HG02763 (cell line): ENCODE measurements at regions not wholly inside any gene's neighbourhood (a gene's known extent, or its start where the extent isn't known, plus 50 kb on each side); places are given as distances from the start of the nearest gene placed in this dataset.

Source experiments
- ATAC-seq: cut with Tn5 transposase; IDR thresholded peaks from one replicate; pipeline ENCODE4 v1.9.1; 2021; ENCODE audit warnings: mild to moderate bottlenecking, moderate library complexity; ENCODE audit not compliant: unreplicated experiment

GRCh38 chr6:120129228-120129627, 779.7 kb upstream of the MAN1A1 start:
- no peak for ATAC-seq

DNA sequence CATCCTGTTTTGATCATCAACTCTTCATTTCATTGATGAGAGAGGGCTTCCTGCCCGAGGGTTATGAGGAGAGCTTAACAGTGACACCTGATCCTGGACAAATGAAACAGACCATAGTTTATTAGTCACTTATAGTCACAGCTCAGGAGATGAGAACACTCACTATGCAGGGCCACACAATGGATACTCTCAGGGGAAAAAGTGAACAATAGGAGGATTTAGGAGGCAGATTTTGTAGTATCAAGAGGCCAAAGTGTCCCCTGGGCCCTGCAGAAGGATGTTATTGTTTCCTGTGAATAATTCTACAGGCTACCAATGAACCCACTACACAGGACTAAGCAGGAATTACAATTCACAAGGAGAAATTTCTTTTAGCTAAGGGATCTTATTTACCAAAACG, 772.8 kb upstream of the MAN1A1 start:
- no peak for ATAC-seq

GRCh38 chr6:120116343-120116742, 766.8 kb upstream of the MAN1A1 start:
- ATAC-seq: no peak

- no peak for ATAC-seq
Measured at GRCh38 chr6:120112980-120113379, 763.4 kb upstream of the MAN1A1 start.

- ATAC-seq: no peak
Measured at GRCh38 chr6:120111001-120111400, 761.4 kb upstream of the MAN1A1 start.

DNA sequence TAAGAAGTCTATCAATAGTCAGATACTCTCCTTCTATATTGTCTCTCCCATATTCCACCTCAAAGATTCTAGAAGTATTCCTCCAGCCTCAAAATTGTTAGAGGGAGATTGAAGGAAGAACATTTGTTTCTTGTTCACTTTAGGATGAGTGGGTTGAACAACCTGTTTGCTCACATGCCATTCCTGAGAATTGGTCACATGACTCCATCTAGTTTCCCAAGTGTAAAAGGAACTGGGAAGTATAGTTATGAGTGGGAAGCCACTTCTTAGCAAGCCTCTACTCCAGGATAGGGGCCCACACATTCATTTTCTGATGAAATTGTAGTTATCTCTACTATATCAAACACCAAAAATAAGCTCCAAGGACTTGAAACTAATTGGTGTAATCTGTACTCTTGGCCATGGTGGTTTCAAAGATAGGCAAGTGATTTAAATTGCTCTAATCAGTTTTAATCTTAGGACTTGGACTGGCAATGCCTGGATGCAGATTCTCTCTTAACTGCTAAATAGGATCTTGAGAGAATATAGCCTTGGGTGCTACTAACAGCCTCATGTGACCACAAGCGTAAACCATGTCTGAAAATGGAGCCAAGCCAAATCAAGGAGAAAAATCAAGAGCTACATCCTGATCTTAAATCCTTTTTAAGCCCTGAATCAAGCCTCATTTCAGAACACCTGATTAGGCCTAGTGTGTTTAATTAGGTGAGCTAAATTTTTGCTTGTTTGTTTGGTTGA, 758.7 kb upstream of the MAN1A1 start:
- no peak for ATAC-seq

DNA sequence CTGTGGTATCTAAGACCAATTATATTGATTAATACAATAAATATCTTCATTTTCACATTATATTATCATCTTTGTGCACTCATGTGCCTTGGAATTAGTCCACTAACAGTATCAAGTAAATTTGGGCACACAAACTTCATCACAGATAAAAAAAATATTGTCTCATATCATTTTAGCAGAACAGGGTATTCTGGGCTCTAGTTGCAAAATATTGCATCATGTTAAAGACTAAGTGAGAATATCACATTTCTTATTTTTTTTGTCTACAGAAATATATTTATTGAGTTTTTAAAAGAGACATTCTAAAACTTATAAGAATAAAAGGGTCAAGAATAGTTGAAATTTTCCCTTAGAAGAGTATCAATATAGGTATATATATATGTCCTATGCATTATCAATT, 754.1 kb upstream of the MAN1A1 start:
- ATAC-seq: no peak

DNA sequence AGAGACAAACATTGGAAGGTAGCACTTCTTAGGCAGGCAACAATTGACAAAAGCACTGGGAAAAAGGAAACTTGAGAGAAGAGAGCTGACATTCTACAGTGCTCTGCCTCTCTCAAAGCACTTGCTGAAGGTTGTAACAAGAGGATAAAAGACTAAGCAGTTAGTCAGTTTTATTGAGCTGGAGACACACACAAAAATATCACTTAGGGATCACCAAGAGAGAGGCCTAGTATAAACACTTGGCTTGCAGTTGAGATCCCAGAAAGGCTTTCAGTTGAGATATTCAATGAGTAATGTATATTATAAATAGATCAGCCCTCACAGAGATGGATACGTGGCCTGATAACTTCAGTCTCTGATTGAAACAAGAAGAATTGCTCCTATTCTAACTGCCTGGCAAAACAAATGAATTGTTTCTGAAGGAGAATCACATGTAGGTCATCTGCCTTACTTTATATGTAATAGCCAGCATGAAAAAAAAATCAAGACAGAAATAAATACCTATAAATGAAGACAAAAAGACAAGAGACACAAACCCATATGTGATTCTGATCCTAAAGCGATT, 747.2 kb upstream of the MAN1A1 start:
- no peak for ATAC-seq

DNA sequence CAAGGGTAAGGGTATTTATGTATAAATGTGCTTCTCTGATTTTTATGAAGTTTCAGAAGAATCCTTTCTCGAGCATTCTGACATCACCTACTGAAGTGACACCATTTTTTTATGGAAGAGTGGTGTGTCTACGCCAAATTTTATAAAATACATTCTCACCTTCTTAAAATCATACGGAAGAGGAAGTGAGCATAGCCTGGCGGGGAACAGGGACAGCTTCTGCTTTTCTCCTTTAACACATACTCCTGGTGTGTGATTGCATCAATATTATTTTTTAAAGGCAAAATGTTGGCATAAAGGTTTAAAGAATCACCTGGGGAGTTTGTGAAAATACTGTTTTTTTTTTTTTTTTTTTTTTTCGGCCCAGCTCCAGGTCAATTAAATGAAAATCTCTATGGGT, 733.6 kb upstream of the MAN1A1 start:
- ATAC-seq: no peak

- ATAC-seq: no peak
Measured at GRCh38 chr6:120077489-120077888, 727.9 kb upstream of the MAN1A1 start.

DNA sequence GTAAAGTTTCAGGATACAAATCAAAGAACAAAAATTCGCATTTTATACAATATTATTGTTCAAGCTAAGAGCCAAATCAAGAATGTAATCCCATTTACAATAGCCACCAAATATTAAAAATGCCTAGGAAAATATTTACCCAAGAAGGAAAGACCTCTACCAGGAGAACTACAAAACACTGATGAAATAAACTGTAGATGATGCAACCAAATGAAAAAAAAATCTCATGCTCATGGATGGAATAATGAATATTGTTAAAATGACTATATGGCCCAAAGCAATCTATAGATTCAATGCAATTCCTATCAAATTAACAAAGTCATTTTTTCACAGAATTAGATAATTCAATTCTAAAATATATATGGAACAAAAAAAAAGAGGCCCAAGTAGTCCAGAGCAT, 708.8 kb upstream of the MAN1A1 start:
- no peak for ATAC-seq

- ATAC-seq: peak; percentile 66
Measured at GRCh38 chr6:120056085-120056484, 706.5 kb upstream of the MAN1A1 start.

DNA sequence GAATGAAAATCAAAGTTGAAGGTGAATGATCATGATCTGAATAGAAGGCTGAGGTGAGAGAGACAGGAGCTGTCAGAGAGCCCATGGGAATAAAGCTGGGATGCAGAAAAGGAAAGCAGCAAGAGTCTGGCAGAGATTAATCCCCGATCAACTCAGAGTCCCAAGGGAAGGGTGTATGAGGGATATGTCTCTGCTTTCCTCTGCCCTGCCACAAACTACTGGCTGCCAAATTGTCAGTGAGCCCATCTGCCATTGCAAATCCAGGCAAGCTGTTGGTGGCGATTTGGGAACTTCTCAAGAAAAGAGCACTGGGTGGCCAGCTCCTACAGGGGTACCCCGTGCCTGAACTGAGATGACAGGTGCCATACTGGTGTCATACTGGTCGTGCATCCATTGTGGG, 705.5 kb upstream of the MAN1A1 start:
- no peak for ATAC-seq

GRCh38 chr6:120039664-120040063, 690.1 kb upstream of the MAN1A1 start:
- no peak for ATAC-seq

DNA sequence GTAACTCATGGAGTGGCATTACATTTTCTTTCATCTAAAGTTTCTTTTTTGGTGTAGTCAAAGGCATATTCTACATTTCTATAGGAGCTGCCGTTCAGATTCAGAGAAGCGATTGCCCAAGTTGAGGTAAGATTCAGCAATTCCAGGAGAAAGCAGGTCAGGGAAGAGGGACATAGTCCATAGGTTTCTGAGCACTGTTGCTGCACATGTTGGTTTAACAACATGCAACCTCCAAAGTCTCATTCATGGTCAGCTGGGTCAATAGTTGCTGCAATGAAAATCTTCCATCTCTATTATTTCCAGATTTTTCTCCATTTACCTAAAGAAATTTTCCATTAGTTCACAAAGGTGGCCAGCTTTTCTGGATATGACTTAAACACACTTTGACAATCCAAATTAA, 682.3 kb upstream of the MAN1A1 start:
- no peak for ATAC-seq

- ATAC-seq: no peak
Measured at GRCh38 chr6:120026791-120027190, 677.2 kb upstream of the MAN1A1 start.

GRCh38 chr6:120010075-120010474, 660.5 kb upstream of the MAN1A1 start:
- no peak for ATAC-seq

DNA sequence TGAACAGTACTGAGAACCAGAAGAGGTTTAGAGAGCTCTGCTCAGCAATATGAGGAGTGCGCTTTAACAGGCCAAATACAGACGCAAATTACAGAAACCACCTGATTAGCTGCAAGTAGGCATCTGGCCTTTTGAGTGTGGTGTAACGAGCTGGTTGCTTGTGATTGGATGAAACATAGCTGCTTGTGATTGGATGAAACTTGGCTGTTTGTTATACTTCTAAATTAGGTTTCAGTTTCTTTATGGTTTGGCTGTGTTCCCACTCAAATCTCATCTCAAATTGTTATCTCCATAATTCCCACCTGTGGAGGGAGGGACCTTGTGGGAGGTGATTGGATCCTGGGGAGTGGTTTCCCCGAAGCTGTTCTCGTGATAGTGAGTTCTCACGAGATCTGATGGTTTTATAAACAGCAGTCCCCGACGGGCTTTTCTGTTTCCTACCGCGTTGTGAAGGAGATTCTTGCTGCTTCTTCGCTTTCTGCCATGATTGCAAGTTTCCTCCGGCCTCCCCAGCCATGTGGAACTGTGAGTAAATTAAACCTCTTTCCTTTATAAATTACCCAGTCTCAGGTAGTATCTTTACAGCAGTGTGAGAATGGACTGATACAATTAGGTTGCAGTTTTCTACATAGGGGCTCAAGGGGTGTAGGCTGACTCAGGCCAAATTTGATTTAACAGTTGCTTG, 655.9 kb upstream of the MAN1A1 start:
- ATAC-seq: no peak

- no peak for ATAC-seq
Measured at GRCh38 chr6:119986934-119987549, 637.5 kb upstream of the MAN1A1 start.

GRCh38 chr6:119985952-119986736, 636.6 kb upstream of the MAN1A1 start:
- ATAC-seq: no peak

- ATAC-seq: no peak
Measured at GRCh38 chr6:119980802-119981201, 631.2 kb upstream of the MAN1A1 start.
